ENCODE measurements at regions not wholly inside any gene's neighbourhood (a gene's known extent, or its start where the extent isn't known, plus 50 kb on each side); places are given as distances from the start of the nearest gene placed in this dataset.
"Not testable (repeated sequence)": the region's sequence is repeated elsewhere in the genome, so short reads cannot be mapped to it uniquely, and the experiment has no call there.

DNA sequence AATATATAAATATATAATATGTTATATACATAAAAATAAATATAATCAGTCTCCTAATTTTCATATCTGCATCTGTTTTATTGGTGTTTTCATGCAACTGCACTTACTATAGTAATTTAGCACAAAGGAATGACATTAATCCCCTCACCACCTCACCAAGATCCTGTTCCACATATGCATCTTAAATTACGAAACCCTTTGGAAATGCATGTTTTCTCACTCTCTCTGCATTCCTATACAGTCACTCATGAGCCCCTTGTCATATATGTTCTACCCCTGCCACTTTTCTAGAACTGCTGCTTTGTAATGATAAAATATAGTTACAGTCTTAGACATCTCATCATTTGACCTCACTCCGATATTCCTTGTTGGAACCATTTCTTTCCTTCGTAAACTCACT lies 728.7 kb upstream of the SLIT2 start:
- DNase-seq (ENCODE audit: low read depth in 2 of 2), result no peak

- no peak for DNase-seq (ENCODE audit: low read depth in 2 of 2)
These were observed 730.7 kb upstream of the SLIT2 start for GRCh38 chr4:19520939-19521520.

GRCh38 chr4:19514276-19515070 lies 737.2 kb upstream of the SLIT2 start:
- no peak for DNase-seq (ENCODE audit: low read depth in 2 of 2)

DNA sequence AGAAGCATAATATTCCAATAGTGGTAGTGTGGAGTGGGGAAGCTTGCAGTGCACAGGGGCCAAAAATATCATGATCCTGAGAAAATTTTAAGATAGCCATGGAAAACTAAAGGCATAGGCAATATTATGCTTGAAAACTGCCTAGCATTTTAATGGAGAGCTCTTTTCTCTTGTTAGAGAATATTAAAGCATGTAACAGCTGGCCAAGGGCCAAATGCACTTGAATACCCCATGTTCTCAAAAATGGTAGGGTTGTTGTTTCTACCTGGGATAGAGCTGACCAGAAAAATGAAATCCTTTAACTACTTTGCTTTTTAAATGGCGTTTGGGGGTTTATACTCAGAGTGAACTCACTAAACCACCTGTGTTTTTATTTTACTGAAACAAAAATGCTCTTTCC lies 739.6 kb upstream of the SLIT2 start:
- no peak for DNase-seq (ENCODE audit: low read depth in 2 of 2)

DNA sequence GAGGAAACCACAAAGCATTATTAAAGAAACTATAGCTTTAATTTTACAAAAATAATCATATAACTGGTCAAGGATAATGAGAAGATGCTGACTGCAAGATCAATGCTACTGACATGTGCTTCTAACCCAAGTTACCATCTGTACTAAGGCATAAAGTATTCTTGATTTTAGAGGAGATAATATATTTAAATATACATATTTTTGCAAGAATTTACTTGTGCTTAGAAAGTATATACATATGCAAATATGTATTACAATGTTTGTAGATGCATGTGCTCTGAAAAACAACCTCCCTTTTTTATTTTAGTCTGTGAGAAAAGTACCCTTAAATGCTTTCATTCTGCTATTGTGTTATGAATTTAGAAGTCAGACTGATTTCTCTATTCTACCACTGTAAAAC lies 740.7 kb upstream of the SLIT2 start:
- no peak for DNase-seq (ENCODE audit: low read depth in 2 of 2)

- no peak for DNase-seq (ENCODE audit: low read depth in 2 of 2)
These were observed 743.3 kb upstream of the SLIT2 start for GRCh38 chr4:19508442-19508841.

- no peak for DNase-seq (ENCODE audit: low read depth in 2 of 2)
These were observed 754.0 kb upstream of the SLIT2 start for GRCh38 chr4:19497705-19498104.

DNA sequence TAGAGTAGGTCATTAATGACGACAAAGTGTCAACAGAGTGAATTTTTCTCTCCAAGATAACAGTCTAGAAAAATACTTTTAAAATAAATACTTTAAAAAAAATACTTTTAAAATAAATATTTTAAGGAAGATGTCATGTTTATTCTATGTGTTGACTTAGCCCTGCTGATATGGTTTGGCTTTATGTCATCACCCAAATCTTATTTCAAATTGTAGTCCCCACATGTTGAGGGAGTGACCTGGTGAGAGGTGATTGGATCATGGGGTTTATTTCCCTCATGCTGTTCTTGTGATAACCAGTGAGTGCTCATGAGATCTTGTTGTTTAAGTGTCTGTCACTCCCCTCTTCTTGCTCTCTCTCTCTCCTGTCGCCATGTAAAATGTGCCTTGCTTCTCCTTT lies 754.9 kb upstream of the SLIT2 start:
- no peak for DNase-seq (ENCODE audit: low read depth in 2 of 2)

DNA sequence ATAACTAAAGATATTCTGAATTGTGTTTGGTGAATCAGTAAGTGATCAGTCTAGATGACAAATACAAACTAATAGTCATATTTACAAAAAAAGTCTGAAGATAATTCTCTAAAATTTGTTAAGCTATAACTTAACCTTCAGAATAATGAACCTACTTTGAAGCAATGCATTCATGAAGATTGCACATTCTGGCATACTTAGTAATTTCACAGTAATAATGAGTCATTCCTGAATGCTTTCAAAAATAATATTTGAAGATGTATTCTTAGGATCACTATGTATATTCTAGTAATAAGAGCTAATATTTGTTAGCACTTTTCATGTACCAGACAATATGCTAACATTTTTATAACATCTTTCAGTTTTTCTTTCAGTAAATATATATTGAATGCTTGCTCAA lies 756.7 kb upstream of the SLIT2 start:
- DNase-seq (ENCODE audit: low read depth in 2 of 2), result no peak

DNA sequence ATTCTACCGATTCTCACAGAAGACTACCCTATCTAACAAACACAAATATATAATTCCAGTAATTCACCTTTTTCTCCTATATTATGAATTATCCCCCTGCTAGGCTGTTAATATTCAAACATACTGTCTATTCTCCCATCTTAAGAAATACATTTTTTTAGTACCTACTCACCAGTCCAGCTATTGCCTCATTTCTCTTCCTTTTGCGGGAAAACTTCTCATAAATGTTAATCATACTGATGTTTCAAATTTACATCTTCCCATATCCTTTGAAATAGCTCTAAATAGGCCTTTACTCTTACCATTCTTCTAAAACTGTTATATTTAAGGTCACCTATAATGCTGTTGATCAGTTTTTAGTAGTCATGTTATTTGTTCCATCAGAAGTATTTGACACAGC lies 759.1 kb upstream of the SLIT2 start:
- DNase-seq (ENCODE audit: low read depth in 2 of 2), result no peak

DNA sequence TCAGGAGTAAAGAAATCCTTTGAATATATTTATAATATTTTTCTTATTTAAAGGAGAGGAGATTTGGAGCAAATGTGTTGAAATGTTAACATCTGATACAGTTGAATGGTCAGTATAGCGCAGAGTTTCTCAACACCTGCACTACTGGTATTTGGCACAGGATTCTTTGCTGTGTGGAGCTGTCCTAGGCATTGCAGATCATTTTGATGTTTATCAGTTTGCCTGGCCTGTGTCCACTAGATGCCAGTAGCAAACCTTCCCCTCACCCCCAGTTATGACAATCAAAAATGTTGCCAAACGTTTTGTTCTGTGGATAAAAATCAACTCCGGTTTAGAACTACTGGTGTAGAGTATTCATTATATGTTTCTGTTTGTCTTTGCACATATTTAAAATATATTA lies 765.3 kb upstream of the SLIT2 start:
- no peak for DNase-seq (ENCODE audit: low read depth in 2 of 2)

DNA sequence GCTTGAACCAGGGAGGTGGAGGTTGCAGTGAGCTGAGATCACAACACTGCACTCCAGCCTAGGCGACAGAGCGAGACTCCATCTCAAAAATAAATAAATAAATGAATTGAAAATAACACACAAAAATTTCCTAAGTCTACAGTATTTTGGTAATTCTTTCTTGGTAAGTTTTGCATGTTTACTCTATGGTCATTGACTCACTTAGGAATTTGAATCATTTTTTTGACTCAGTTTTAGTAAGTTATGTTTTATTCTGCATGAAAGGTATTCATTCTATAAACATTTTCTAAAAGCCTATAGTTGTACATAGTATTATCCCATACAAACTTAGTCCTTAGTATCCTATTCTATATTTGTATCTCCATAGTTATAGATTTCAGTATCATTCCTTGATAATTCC lies 772.9 kb upstream of the SLIT2 start:
- no peak for DNase-seq (ENCODE audit: low read depth in 2 of 2)

DNA sequence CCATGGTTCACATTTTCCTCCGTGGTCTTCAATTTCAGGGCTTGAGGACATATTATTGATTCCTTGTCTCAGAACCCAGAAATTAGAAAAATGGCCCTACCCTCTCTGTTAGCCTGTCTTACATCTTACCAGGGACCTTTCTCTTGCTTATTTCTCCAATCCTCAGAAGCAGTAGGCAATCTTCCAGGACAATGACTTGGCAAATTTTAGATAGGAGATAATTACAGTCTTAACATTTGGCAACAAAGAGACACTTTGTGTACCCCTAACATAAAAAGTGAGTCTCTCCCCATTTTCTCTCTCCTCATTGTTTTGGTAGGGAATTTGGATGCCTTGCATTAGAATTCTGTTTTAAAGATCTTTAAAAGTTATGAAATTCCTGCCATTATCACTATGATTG lies 778.1 kb upstream of the SLIT2 start:
- DNase-seq (ENCODE audit: low read depth in 2 of 2), result no peak

DNA sequence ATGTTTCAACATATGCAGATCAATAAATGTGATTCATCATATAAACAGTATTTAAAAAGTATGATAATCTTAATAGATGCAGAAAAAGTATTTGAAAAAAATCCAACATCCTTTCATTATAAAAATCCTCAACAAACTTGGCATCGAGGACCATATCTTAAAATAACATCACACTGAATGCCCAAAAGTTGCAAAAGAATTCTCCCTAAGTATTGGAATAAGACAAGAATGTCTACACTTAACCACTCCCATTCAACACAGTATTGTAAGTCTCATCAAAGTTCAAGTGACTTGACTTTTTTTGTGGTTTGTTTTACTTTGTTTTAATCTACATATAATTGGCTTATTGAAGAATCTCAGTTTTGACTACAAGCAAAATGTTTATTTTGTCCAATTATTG lies 779.0 kb upstream of the SLIT2 start:
- DNase-seq (ENCODE audit: low read depth in 2 of 2), result no peak

DNA sequence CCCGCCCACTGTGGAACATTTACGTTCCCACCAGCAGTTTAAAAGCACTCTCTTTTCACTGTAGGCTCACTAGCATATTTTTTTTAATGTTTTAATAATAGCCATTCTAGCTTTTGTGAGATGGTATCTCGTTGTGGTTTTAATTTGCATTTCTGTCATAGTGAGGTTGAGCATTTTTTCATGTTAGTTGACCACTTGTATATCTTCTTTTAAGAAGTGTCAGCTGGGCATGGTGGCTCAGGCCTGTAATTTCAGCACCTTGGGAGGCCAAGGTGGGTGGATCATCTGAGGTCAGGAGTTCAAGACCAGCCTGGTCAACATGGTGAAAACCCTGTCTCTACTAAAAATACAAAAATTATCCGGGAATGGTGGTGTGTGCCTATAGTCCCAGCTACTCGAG lies 781.7 kb upstream of the SLIT2 start:
- DNase-seq (ENCODE audit: low read depth in 2 of 2), result not testable (repeated sequence)

- no peak for DNase-seq (ENCODE audit: low read depth in 2 of 2)
These were observed 789.6 kb upstream of the SLIT2 start for GRCh38 chr4:19462117-19462516.

GRCh38 chr4:19455850-19456602 lies 795.7 kb upstream of the SLIT2 start:
- DNase-seq (ENCODE audit: low read depth in 2 of 2), result no peak

GRCh38 chr4:19455196-19455595 lies 796.5 kb upstream of the SLIT2 start:
- DNase-seq (ENCODE audit: low read depth in 2 of 2), result no peak

DNA sequence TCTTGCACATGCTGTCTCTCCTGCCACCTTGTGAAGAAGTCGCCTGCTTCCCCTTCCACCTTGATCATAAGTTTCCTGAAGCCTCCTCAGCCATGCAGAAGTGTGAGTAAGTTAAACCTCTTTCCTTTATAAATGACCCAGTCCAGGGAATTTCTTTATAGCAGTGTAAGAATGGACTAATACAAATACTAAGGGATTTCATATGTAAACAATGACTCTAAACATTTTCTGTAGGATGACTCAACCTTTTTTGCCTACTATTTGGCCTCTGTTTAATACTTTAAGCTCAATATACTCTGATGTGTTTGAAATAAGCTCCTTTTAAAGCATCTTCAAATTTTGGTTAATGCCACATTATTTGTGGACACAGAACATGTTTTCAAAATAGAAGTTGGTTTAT lies 813.5 kb upstream of the SLIT2 start:
- DNase-seq (ENCODE audit: low read depth in 2 of 2), result no peak

DNA sequence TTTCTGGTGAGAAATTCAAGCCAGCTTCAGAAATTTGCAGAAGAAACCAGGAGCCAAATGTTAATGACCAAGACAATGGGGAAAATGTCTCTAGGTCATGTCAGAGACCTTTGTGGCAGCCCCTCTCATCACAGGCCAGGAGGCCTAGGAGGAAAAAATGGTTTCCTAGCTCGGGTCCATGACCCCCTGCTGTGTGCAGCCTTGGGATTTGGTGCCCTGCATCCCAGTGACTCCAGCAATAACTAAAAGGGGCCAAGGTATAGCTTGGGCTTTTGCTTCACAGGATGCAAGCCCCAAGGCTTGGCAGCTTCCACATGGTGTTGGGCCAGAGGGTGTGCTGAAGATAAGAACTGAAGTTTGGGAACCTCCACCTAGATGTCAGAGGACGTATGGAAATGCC lies 814.7 kb upstream of the SLIT2 start:
- DNase-seq (ENCODE audit: low read depth in 2 of 2), result no peak

DNA sequence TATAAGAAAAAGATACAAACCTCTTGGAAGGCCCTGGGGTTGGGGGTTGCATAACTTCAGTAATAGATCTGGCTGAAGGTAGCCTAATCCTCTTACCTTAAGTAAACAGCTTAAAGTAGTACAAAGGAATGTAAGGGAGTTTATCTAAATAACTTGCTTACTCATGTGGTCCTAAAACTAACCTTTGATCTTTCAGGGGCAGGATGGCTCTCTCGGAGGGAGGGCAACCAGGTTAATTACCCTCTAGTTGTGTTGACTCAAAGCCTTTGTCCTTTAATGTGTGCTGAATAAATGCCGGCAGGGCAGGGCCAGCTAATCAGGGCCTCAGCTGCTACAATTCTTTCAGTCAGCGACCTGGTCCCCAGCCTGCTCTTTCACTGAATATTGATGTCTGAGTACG lies 822.0 kb upstream of the SLIT2 start:
- no peak for DNase-seq (ENCODE audit: low read depth in 2 of 2)

GRCh38 chr4:19425146-19425545 lies 826.6 kb upstream of the SLIT2 start:
- DNase-seq (ENCODE audit: low read depth in 2 of 2), result no peak

GRCh38 chr4:19417256-19417655 lies 834.4 kb upstream of the SLIT2 start:
- no peak for DNase-seq (ENCODE audit: low read depth in 2 of 2)
